ENCODE measurements at regions not wholly inside any gene's neighbourhood (a gene's known extent, or its start where the extent isn't known, plus 50 kb on each side); places are given as distances from the start of the nearest gene placed in this dataset.

GRCh38 chr3:61454801-61455200 is 106.6 kb upstream of the PTPRG start:
- no peak for TF ChIP-seq CTCF (IDR thresholded peaks at IDR 0.05; ENCODE audit: low read length)
- no peak for TF ChIP-seq EZH2phosphoT487 (IDR thresholded peaks at IDR 0.05; ENCODE audit: low read length)

Data from MM.1S (cell line).